HG03108 (cell line): ENCODE measurements at regions not wholly inside any gene's neighbourhood (a gene's known extent, or its start where the extent isn't known, plus 50 kb on each side); places are given as distances from the start of the nearest gene placed in this dataset.

Experiments
- ATAC-seq: cut with Tn5 transposase; IDR thresholded peaks from one replicate; pipeline ENCODE4 v1.9.1; 2021; ENCODE audit warnings: moderate library complexity; ENCODE audit not compliant: unreplicated experiment

DNA sequence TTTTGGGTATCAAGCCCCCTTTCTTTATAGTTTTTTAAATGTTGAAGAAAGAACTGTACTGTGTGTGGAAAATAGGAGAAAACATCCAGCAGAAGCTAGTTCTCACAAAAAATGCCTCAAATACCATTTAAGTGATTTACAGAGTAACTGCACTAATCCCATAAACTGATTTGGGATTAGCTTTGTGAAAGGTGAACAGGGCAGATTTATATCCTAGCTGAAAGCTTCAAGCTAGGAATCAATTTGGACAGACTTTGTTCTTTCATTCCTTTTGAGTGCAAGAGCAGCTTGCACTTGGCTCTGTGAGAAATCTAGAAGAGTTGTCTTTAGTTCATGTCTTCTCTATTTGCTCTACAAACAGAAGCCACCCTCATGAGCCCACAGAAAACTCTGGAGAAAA is 183.9 kb upstream of the VRK2 start:
- ATAC-seq: no peak

- ATAC-seq: no peak
Measured at GRCh38 chr2:57864926-57865325, 181.7 kb upstream of the VRK2 start.

DNA sequence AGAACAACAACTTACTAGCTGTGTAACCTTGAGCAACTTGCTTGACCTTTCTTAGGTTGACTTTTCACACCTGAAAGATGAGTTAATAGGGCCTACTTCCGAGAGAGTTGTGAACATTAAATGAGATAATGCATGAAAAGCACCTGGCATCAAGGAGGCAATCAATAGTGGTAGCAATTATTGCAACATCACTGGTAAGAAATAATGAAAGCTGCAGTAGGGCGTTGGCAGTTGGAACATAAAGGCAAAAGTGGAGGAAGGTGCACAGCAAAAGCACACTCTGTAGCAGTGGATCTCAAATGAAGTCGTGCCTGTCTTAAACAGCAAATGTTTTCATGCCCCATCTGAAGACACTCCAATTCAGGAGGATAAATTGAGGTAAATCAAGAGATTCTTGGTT is 178.9 kb upstream of the VRK2 start:
- ATAC-seq: no peak

GRCh38 chr2:57868619-57869139 is 177.9 kb upstream of the VRK2 start:
- ATAC-seq: no peak

DNA sequence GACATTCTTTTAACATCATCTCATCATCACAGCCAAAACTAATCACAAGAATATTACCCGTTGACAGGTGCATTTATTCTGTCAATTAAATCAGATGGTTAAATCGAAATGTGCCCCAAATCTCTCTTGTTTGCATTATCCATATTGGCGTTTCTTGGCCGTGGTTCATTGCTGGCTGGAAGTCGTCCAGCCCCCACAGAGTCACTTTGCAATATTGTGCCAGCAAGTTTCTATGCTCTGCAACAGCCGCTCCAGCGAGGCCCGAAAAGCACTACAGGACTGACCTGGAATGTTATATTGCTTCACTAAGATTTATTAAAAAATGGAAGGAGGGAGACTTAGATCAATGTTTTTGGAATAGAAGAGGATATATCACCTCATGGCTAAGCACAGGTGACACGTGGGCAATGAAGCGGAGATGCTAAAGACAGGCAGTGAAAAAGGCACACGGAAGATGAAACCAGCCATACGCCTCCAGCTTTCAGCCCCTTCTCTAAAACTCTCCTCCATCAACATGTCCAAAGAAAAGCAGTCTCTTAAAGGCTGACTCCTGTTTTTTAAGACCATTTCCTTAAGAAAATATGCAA is 176.8 kb upstream of the VRK2 start:
- ATAC-seq: no peak

- no peak for ATAC-seq
Measured at GRCh38 chr2:57876313-57876712, 170.3 kb upstream of the VRK2 start.

- ATAC-seq: no peak
Measured at GRCh38 chr2:57877811-57878170, 168.8 kb upstream of the VRK2 start.

DNA sequence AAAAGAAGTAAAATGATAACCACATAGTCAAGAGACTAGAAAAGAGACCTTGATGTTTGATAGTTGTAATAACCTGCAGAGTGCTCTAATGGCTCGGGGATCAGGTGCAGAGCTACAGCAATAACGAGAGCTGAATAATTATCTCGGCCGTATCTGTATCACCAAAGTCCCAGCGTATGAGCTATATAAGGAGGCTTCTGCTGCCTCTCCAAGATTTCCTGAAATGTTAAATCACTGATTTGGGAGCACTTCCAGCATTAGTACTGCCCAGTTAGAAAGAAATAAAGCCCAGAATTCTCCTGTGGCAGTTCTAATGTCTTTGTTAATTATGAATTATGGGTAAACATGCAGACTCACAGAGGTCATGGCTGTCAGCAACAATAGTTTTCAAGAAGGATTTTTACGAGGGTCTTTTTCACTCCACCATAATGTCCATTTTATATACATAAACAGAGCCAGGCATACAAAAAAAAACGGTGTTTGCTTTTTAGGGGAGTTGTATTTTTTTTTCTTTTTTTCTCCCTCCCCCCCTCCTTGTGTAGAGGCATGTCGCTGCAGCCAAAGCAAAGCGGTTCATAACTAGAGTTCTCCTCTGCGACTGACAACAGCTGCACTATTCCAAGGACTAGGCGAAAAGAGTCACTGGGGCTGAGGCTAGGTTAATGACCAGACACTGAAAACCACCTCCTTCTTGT is 168.3 kb upstream of the VRK2 start:
- ATAC-seq: no peak

GRCh38 chr2:57878866-57879210 is 167.8 kb upstream of the VRK2 start:
- ATAC-seq: no peak

- no peak for ATAC-seq
Measured at GRCh38 chr2:57880446-57880845, 166.2 kb upstream of the VRK2 start.

GRCh38 chr2:57880967-57881366 is 165.6 kb upstream of the VRK2 start:
- ATAC-seq: no peak

DNA sequence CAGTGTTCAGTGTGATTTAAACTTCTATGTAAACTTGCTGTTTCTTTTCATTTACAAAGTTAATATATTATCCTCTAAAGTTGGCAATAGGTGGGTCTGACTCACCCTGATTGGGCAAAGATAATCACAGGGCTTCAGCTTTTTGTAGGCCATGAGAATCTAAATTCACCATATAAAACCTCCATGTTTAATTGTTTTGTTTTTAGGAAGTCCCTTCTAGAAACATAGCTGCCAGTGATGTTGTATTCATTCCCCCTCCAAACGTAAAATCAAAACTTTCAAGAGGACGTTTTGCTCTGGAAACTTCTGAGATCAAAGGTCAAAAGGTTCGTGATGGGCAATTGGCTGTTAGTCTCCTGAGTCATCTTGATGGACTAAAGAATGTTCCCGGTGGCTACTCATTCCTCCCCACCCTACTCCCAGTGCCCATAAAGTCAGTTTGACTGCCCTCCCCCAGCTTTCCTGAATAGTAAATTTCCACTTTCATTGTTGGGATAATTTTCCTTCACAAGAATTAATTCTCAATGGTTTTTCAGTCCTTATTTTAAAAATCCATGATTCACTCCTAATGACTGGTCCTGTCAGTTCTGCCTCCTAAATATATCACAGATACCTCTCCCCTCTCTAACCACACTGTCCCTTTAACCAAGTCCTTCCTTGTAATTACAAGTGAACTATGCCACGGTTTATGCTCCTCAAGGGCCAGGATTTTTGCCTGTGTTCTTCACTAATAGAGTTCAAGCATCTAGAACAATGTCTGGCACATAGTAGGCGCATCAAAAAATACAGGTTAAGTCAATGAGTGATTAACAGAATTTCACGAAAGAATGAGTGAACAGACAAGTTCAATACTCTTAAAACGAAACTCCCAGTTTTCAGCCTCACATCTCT is 164.4 kb upstream of the VRK2 start:
- no peak for ATAC-seq

DNA sequence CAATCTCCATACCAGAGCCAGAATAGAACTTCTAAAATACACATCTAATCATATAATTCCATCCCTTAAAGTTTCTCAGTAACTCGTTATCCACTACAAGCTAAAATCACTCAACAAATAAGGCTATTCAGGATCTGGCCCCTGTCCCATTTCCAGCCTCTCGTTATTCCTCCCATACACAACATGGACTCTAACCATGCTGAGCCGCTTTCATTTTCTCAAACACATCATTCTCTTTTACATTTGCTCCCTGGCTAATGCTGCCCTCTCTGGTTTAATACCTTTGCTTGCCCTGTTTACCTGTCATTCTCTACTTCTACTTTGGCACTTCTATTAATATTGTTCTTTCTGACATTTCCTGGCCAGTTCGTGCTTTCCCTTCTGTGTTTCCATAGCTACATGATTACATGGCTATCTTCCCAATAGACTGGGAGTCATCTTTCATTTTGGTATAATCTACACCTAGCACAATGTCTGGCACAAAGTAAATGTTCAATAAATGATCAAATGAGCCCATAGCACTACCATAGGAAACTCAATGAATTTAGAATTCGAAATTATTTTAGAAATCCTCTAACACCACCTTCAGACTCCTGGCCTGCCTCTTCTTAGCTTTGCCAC is 163.6 kb upstream of the VRK2 start:
- no peak for ATAC-seq

- ATAC-seq: no peak
Measured at GRCh38 chr2:57884281-57884680, 162.3 kb upstream of the VRK2 start.

GRCh38 chr2:57885742-57886141 is 160.9 kb upstream of the VRK2 start:
- no peak for ATAC-seq

DNA sequence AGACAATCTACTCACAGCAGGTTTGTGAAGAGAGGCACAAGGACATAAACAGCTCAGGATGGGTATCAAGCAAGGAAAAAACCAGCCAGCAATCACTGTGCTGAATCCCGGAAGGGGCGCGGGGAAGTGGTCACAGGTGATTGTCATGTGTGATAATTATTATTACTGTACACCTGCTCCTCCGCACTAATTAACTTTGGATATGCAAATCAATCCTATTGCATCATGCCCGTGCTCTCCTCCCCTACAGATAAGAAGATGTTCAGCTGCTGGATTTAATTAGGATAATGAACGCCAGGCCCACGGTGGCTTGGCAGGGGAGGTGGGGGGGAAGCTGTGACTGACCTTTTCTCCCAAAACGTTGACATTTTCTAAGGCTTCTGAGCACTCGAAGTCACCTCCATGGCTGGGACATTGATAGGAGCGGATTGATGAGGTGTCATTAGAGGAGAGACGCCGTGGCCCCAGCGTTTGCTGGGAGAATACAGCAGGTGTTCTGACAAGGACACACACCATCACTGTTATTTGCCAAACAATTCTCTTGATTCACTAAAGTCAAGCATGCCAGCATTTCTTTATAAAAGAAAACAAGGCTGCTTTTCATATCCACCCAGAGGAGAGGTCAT is 160.3 kb upstream of the VRK2 start:
- ATAC-seq: no peak

DNA sequence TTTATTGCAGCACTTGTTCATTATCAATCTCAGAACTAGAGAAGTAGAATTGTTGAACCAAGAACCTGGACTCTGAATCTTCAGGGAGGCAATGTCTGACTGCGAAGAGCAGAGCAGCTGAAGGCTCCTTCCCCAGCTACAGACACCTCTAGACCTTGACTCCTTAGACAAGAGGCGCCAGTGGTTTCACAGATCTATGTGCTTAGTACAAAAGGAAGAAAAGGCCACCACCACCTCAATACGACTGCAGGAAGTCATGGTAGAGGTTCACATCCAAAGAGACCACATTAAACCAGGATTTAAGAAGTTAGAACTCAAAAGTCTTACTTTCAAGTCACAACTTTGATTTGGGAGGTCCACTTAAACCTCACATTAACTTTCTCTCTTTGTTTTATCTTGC is 158.1 kb upstream of the VRK2 start:
- no peak for ATAC-seq

DNA sequence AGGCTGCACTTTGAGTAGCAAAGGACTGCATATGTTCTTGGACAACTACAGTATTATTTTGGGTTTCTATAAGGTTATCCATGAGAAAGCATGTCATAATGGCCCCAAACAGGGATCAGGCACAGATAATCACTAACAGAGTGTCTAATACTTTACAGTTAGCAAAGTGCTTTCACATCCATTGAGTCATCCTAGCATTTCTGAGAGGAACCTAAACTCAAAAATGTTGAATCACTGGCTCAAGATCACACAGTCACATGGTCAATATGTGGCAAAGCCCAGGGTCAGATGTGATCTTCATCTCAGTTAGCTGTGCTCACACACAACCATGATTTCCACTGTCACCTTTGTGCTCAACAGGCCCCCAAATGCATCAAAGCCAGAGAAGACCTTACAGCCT is 156.1 kb upstream of the VRK2 start:
- peak; percentile 36 for ATAC-seq

- ATAC-seq: no peak
Measured at GRCh38 chr2:57891086-57891712, 155.4 kb upstream of the VRK2 start.

DNA sequence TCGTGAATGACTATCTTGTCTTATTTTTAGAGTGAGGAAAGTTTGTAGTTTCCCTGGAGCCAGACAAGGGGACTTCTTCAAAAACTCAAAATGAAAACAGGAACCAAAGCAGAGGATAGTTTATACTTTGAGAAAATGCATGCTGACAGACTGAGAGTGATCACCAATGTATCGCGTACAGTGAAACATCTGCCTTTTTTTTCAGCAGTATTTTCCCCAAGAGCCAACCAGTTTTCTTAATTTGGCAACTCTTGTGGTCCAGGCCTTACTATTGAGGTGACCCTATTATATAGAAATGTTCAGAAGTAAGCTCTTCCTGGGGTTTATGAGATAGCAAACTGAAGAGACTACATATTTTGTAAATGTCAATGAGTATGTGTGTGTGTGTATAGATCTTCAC is 153.7 kb upstream of the VRK2 start:
- ATAC-seq: peak; percentile 77

- ATAC-seq: no peak
Measured at GRCh38 chr2:57893347-57893746, 153.3 kb upstream of the VRK2 start.
